Liver (tissue), 8 donors: ENCODE measurements at regions not wholly inside any gene's neighbourhood (a gene's known extent, or its start where the extent isn't known, plus 50 kb on each side); places are given as distances from the start of the nearest gene placed in this dataset.

Experiments
- DNase-seq: peaks from one replicate; pipeline ENCODE4 v3.0.0-alpha.2; 2017; ENCODE audit warnings: low spot score
- H3K27ac ChIP-seq, 2 donors: one replicate each; pipeline ENCODE4 v1.7.0; 2013; ENCODE audit warnings: inconsistent platforms in 2 of 2, low read length in 2 of 2, control low read depth in 1 of 2, low read depth in 1 of 2, mild to moderate bottlenecking in 1 of 2
- H3K27me3 ChIP-seq, 4 donors: one replicate each; pipeline versions ENCODE4 v1.6.1 to v1.7.0; 2013; ENCODE audit warnings: low read length in 3 of 4, inconsistent platforms in 1 of 4, mild to moderate bottlenecking in 1 of 4, moderate library complexity in 1 of 4; ENCODE audit not compliant: control insufficient read depth in 4 of 4, insufficient read depth in 4 of 4
- H3K36me3 ChIP-seq, 4 donors: one replicate each; pipeline versions ENCODE4 v1.6.1 to v1.7.0; 2013; ENCODE audit warnings: low read length in 3 of 4, mild to moderate bottlenecking in 3 of 4, low read depth in 1 of 4, moderate library complexity in 1 of 4; ENCODE audit not compliant: control insufficient read depth in 4 of 4, insufficient read depth in 3 of 4
- H3K4me1 ChIP-seq, 4 donors: one replicate each; pipeline versions ENCODE4 v1.6.1 to v1.7.0; 2013; ENCODE audit warnings: low read length in 3 of 4, mild to moderate bottlenecking in 3 of 4, moderate library complexity in 1 of 4; ENCODE audit not compliant: control insufficient read depth in 4 of 4, insufficient read depth in 4 of 4
- H3K4me3 ChIP-seq, 3 donors: one replicate each; pipeline versions ENCODE4 v1.6.1 to v1.7.0; 2013; ENCODE audit warnings: low read length in 3 of 3, control low read depth in 1 of 3, low read depth in 1 of 3, mild to moderate bottlenecking in 1 of 3
- H3K9ac ChIP-seq, 2 donors: one replicate each; pipeline ENCODE4 v1.7.0; 2013; ENCODE audit warnings: low read length in 2 of 2, mild to moderate bottlenecking in 2 of 2, moderate library complexity in 2 of 2, control low read depth in 1 of 2, low read depth in 1 of 2
- H3K9me3 ChIP-seq, 4 donors: one replicate each; pipeline versions ENCODE4 v1.6.1 to v1.7.0; 2013; ENCODE audit warnings: low read length in 3 of 4; ENCODE audit not compliant: control insufficient read depth in 4 of 4
- CTCF ChIP-seq: fragments of 150-350 bp; IDR thresholded peaks from 2 replicates; pipeline ENCODE4 v1.5.1; 2017; ENCODE audit warnings: improper control_type of control experiment, low read depth, low read length; ENCODE audit not compliant: missing input control
- EGR1 ChIP-seq, 2 donors: IDR thresholded peaks; 2 replicates each; pipeline ENCODE4 v1.6.1; 2016 to 2018; ENCODE audit warnings: antibody characterized with exemption in 2 of 2, low read depth in 2 of 2
- FOXA1 ChIP-seq: IDR thresholded peaks from 2 replicates; pipeline ENCODE4 v1.6.1; 2016; ENCODE audit warnings: antibody characterized with exemption
- FOXA2 ChIP-seq: IDR thresholded peaks from 2 replicates; pipeline ENCODE4 v1.6.1; 2016; ENCODE audit warnings: antibody characterized with exemption
- GABPA ChIP-seq, 2 donors: IDR thresholded peaks in 1 of 2; conservative IDR thresholded peaks in 1 of 2; 2 replicates each; pipeline ENCODE4 v1.6.1; 2016; ENCODE audit warnings: antibody characterized with exemption in 2 of 2, mild to moderate bottlenecking in 1 of 2, moderate library complexity in 1 of 2
- HNF4A ChIP-seq, 2 donors: conservative IDR thresholded peaks; 2 replicates each; pipeline ENCODE4 v1.6.1; 2016; ENCODE audit warnings: antibody characterized with exemption in 2 of 2, mild to moderate bottlenecking in 2 of 2
- JUND ChIP-seq, 2 donors: IDR thresholded peaks; 2 replicates each; pipeline ENCODE4 v1.6.1; 2016; ENCODE audit warnings: antibody characterized with exemption in 2 of 2
- MAX ChIP-seq: IDR thresholded peaks from 2 replicates; pipeline ENCODE4 v1.6.1; 2016; ENCODE audit warnings: antibody characterized with exemption
- NR2F2 ChIP-seq: IDR thresholded peaks from 2 replicates; pipeline ENCODE4 v1.6.1; 2016; ENCODE audit warnings: antibody characterized with exemption
- RAD21 ChIP-seq, 2 donors: IDR thresholded peaks; 2 replicates each; pipeline ENCODE4 v1.6.1; 2016; ENCODE audit warnings: antibody characterized with exemption in 2 of 2, mild to moderate bottlenecking in 2 of 2
- REST ChIP-seq: IDR thresholded peaks from 2 replicates; pipeline ENCODE4 v1.6.1; 2016; ENCODE audit warnings: antibody characterized with exemption, mild to moderate bottlenecking
- RXRA ChIP-seq, 2 donors: IDR thresholded peaks; 2 replicates each; pipeline ENCODE4 v1.6.1; 2017 to 2018; ENCODE audit warnings: antibody characterized with exemption in 2 of 2, mild to moderate bottlenecking in 1 of 2
- TAF1 ChIP-seq: conservative IDR thresholded peaks from 2 replicates; pipeline ENCODE4 v1.6.1; 2016; ENCODE audit warnings: antibody characterized with exemption, mild to moderate bottlenecking
- YY1 ChIP-seq: IDR thresholded peaks from 2 replicates; pipeline ENCODE4 v1.6.1; 2016; ENCODE audit warnings: antibody characterized with exemption, mild to moderate bottlenecking
- ZBTB33 ChIP-seq: IDR thresholded peaks from 2 replicates; pipeline ENCODE4 v1.6.1; 2016; ENCODE audit warnings: antibody characterized with exemption
- WGBS: extraction: QIAGEN DNeasy Blood & Tissue Kit; methylation state at CpG from one replicate; pipeline ENCODE4 v1.1.7; 2013; 5-methylcytosine and 5-hydroxymethylcytosine counted together
- donor health status: healthy.
- donor health status: healthy.
- donor health status: healthy.
- donor health status: healthy.
- donor health status: healthy.

DNA sequence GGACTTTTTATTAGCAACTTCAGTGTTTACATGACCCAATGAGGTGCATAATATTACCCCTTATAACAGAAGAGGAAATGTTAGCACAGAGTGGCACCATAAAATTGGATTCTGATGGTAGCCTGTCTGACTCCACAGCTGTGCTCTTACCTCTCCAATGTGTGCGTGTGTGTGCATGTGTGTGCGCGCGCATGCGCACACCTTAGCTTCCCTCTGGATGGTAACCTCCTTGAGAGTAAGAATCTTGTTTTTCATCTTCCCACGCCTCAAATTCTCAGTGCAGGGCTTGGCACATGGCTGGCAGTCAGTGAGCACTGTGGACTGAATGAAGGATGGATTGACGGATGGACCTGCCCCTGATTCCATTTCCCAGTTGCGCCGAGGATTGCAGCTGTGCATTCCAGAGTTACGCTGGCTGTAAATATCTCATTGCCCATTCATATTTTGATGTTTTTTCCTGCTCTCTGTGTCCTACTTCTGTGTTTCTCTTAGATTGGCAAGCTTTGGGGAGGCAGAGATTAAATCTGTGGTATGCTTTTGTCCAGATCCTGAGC, 99.2 kb upstream of the WASF3 start:
- Histone ChIP-seq H3K4me3 (no peak overlapping the region), H3K36me3 (no peaks in the 10 kb centered on the region), H3K27ac (no peak overlapping the region), H3K27me3 (peaks cover 0 to 4% (median 0%) of the 10 kb centered on the region in 4 donors), H3K4me1 (no peaks in the 10 kb centered on the region), H3K9ac (no peak overlapping the region), H3K9me3 (no peaks in the 10 kb centered on the region)
- no peak for DNase-seq
- TF ChIP-seq FOXA1 (no peak), ZBTB33 (no peak), HNF4A (conservative IDR thresholded peaks at IDR 0.05) (no peak), RXRA (IDR thresholded peaks at IDR 0.05) (no peak), RAD21 (IDR thresholded peaks at IDR 0.05) (no peak), MAX (no peak), TAF1 (no peak), REST (no peak), YY1 (no peak), GABPA (IDR thresholded peaks at IDR 0.05 in 1 of 2, conservative IDR thresholded peaks at IDR 0.05 in 1 of 2) (no peak), JUND (IDR thresholded peaks at IDR 0.05) (no peak), CTCF (no peak)
- WGBS = 85% methylated on average over 10 of the region's 10 CpGs

GRCh38 chr13:26459276-26460131, 98.0 kb upstream of the WASF3 start:
- 70% methylated on average over 9 of the region's 9 CpGs for WGBS
- Histone ChIP-seq H3K9me3 (no peaks in the 10 kb centered on the region), H3K36me3 (no peaks in the 10 kb centered on the region), H3K27me3 (peaks cover 0 to 2% (median 0%) of the 10 kb centered on the region in 4 donors), H3K4me1 (no peaks in the 10 kb centered on the region), H3K9ac (no peak overlapping the region), H3K4me3 (no peak overlapping the region), H3K27ac (no peak overlapping the region)
- no peak for DNase-seq
- TF ChIP-seq FOXA2 (no peak), MAX (no peak), EGR1 (IDR thresholded peaks at IDR 0.05; ENCODE audit: low read depth in 2 of 2) (no peak), TAF1 (no peak), NR2F2 (no peak)
